HG03378 (cell line): ENCODE measurements at regions not wholly inside any gene's neighbourhood (a gene's known extent, or its start where the extent isn't known, plus 50 kb on each side); places are given as distances from the start of the nearest gene placed in this dataset.
"Not testable (repeated sequence)": the region's sequence is repeated elsewhere in the genome, so short reads cannot be mapped to it uniquely, and the experiment has no call there.

Experiments used
- ATAC-seq: cut with Tn5 transposase; IDR thresholded peaks from one replicate; pipeline ENCODE4 v1.9.1; 2021; ENCODE audit warnings: mild to moderate bottlenecking, moderate library complexity; ENCODE audit not compliant: unreplicated experiment

- no peak for ATAC-seq
These were observed 644.3 kb downstream of the NR2F2 start for GRCh38 chr15:96974761-96975160.

- no peak for ATAC-seq
These were observed 647.4 kb downstream of the NR2F2 start for GRCh38 chr15:96977886-96978285.

DNA sequence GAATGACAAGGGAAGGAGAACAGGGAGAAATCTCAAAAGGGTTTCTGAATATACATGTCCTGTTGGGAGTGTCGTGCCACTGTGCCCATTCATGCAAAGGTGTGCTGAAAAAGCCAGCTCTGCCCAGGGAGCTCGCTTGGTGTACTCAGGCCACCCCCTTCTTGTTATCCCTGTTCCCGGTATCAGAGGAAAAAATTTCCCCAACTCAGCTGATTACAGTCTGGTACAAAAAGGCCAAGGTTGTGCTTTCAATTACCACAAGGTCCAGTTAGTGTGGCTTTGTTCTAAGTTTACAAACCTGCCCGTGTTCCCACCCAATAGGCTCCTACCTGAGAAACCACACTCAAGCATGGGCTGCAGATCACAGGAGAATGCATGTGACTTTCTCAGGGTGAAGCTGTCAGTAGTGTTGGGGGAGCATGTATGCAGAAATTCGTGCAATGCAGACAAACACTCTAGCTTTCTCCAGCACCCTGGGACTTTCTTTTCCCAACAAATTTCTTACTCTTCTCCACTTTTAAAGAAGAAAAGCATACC lies 648.5 kb downstream of the NR2F2 start:
- ATAC-seq, result no peak

DNA sequence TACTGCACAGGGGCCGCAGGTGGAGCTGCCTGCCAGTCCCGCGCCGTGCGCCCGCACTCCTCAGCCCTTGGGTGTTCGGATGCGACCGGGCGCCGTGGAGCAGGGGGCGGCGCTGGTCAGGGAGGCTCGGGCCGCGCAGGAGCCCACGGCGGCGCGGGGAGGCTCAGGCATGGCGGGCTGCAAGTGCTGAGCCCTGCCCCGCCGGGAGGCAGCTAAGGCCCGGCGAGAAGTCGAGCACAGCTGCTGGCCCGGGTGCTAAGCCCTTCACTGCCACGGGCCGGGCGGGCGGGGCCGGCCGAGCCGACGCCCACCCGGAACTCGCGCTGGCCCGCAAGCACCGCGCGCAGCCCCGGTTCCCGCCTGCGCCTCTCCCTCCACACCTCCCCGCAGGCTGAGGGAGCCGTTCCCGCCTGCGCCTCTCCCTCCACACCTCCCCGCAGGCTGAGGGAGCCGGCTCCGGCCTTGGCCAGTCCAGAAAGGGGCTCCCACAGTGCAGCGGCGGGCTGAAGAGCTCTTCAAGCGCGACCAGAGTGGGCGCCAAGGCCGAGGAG lies 653.7 kb downstream of the NR2F2 start:
- not testable (repeated sequence) for ATAC-seq

GRCh38 chr15:96992817-96993216 lies 662.3 kb downstream of the NR2F2 start:
- ATAC-seq, result no peak

DNA sequence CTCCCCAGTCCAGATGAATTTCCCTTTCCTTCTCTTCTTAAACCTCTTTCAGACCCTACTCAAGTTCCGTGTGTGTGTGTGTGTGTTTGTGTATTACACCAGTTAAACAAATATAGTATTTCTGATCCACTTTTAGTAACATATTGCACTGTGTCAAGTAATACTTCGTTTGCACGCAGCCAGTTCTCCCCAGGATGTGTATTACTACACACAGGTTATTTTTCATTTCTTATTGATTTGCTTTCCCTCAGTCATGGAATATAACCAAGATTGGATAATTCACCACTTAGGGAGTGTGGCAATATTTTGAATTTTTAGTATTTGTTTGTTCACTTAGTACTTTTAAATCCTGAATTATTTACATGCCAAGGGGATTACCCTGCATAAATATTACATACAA lies 667.0 kb downstream of the NR2F2 start:
- no peak for ATAC-seq

GRCh38 chr15:97009031-97009431 lies 678.5 kb downstream of the NR2F2 start:
- no peak for ATAC-seq

DNA sequence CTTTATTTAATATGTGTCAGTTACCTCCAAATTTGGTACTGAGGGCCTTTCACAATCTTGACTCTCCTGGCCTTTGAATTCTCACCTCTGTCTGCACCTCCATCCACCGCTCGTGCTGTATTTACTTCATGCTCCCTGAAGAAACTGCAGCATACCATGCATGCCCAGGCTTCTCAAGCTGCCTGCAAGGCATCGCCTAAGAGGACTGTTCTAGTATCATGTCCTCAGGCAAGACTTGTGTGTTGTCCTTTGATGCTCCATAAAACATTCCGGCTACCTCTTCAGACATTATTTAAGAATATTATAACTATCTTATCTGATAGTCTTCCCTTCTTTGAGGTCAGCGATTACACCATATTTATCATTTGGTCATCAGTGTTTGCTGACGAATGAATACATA lies 682.5 kb downstream of the NR2F2 start:
- no peak for ATAC-seq

GRCh38 chr15:97013491-97013890 lies 683.0 kb downstream of the NR2F2 start:
- ATAC-seq, result no peak

GRCh38 chr15:97014001-97014400 lies 683.5 kb downstream of the NR2F2 start:
- ATAC-seq, result no peak

DNA sequence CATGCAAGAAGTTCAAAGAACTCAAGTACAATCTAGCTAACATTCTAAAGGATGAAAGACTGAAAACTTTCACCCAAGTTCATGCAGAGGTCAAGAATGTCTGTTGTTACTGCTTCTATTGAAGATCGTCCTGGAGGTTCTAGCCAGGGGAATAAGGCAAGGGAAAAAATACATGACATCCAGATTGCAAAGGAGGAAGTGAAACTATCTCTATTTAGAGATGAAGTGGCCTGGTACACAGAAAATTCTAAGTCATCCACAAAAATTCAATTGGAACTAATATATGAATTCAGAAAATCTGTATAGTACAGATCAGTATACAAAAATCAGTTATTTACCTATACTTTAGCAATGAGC lies 693.0 kb downstream of the NR2F2 start:
- ATAC-seq, result no peak

DNA sequence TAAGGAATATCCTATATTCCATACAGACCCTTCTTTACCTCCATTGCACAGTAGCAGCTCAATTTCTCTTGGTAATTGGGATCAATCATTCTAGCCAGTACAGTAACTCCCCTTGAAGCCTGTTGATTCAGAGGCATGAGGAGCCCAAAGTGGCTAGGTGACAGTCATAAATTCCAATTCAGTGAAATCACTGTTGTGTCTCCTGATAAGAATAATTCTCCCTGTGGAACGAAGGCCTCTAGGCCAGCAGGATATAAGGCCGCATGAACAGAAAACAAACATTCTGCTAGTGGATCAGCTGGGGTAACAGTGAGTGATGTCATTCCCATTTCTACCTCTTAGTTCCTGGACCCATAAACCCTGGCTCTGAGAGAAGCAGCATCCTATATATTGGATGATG lies 696.3 kb downstream of the NR2F2 start:
- no peak for ATAC-seq

DNA sequence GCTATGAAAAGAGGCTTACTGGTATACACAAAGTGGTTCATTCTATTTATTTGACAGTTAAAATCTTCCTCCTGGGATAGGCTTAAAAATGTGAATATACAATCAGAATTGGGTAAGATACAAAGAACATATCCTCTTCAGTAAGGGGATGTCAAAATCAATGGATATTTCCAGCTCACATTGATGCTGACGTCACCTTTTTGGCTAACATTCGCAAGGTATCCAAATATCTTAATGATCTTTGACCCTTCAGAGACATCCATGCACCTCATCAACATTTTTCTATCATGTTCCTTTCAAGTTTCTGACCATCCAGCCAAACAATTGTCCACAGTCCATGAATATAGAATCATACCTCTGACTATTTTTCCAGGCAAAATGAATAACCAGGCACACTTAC lies 697.3 kb downstream of the NR2F2 start:
- ATAC-seq, result no peak

DNA sequence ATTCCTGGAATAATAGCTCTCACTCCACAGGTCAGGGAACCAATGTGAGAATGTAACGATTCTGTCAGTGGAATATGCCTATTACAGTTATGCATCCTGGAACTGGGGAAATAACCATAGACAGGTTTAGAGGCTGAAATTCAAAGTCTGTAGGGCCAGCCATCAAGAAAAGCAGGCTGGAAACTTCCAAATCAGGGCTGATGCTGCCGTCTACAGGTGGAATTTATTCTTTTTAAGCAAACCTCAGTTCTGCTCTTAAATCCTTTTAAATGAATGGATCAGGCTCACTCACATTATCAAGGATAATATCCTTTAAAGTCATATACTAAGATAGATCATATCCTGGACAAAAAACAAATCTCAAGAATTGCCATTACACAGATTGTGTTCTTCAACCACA lies 699.8 kb downstream of the NR2F2 start:
- ATAC-seq, result no peak

DNA sequence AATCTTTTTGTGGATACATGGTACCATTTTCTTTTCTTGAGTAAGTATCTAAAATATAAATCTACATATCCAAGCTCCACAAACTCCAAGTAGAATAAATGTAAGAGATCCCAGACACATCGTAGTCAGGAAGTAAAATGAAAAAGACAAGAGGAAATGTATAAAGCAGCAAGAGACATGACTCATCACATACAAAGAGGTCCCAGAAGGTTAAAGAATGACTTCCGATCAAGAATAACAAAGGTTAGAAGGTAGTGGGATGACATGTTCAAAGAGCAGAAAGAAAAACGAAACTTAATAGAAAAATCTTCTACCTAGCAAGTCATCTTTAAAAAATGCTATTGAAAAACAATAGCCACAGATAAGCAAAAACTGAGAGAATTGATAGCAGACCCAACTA lies 705.8 kb downstream of the NR2F2 start:
- no peak for ATAC-seq

DNA sequence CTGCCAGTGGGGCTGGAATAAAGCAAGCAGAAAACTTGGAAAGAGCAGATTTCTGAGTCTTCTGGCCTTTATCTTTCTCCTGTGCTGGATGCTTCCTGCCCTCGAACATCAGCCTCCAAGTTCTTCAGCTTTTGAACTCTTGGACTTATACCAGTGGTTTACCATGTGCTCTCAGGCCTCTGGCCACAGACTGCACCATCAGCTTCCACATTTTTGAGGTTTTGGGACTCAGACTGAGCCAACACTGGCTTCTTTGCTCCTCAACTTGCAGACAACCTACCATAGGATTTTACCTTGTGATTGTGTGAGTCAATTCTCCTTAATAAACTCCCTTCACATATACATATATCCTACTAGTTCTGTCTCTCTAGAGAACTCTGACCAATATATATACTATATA lies 706.6 kb downstream of the NR2F2 start:
- ATAC-seq, result no peak

DNA sequence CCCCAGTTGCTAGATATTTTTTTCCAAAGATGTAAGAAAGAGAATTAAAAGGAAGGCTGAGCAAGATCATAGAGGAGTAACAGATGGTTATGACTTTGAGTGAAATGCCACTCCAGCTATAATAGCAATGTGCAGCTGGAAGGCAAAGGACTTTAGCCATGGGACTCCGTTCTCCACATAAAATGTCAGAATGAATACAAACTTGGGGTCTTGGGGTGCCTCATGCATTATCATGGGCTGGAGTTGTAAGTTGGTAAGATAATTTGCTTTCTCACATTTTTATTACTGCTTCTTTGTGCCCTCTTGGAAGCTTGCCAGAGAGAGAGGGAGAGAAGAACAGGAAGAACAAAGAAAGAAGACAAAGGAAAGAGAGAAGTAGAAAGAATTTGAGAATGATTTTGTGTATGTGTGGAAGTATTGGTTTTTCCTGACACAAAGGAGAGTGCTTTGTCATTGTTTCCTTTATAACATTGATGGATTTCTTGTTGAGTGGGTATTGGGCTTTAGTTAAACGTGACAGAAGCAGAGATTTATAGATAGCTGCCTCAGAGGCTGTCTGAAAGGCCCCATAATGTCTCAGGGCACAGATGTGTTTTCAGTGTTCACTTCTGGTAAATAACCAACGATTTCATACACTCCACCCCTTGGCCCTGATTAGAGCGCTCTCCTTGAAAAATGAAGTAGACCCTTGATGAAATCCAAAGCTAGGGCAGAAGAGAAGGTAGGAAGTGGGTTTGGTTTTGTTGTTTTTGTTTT lies 715.3 kb downstream of the NR2F2 start:
- no peak for ATAC-seq

GRCh38 chr15:97052513-97052912 lies 722.0 kb downstream of the NR2F2 start:
- no peak for ATAC-seq

DNA sequence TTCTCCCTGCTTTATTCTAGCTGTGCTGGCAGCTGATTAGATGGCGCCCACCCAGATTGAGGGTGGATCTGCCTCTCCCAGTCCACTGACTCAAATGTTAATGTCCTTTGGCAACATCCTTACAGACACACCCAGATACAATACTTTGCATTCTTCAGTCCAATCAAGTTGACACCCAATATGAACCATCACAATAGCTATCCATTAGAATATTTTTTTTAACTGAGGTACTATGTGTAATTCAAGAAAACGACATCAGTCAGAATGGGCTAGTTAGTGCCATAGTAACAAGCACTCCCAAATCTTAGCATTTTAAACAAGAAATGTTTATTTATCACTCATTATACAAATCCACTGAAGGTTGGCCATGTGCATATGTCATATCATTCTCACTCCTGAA lies 723.1 kb downstream of the NR2F2 start:
- no peak for ATAC-seq

- no peak for ATAC-seq
These were observed 727.0 kb downstream of the NR2F2 start for GRCh38 chr15:97057503-97057902.

DNA sequence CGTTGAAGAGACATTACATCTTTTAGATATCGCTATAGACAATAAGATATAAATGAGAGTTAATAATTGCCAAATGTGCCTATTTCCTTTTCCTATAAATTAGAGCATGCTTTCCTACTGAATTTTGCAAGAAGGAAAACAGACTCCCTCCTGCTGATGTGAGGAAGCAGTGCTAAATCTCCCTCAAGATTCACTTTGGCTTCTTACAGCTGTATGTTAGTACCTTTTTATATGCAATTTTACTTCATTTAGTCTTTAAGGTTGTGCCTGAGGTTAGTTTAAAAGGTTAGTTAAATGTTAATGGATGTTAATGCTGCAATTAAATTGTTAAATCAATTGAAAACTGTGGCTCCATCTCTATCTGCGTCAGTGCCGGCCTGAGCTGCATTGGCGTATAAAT lies 728.8 kb downstream of the NR2F2 start:
- ATAC-seq, result no peak

- ATAC-seq, result no peak
These were observed 730.9 kb downstream of the NR2F2 start for GRCh38 chr15:97061392-97061791.

GRCh38 chr15:97071668-97072067 lies 741.2 kb downstream of the NR2F2 start:
- ATAC-seq, result no peak
